ENCODE measurements at regions not wholly inside any gene's neighbourhood (a gene's known extent, or its start where the extent isn't known, plus 50 kb on each side); places are given as distances from the start of the nearest gene placed in this dataset.

DNA sequence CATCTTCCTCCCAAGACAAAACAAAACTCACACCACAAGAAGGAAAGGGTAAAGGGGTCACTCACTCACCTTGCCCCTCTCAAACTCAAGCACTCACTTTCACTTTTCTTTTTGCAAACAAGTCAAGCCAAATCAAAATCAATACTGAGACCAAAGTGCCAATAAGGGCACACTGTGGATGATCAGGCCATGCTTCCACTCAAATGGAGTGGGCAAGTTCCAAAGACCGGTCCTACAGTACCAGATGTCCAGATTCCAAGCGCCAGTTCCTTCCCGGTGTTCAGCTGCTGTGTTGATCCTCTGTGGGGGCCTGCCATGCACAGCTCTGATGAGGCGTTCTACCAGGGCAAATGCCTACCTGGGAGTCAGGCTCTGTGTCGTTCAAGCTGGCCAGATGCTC is 162.6 kb upstream of the GRIK2 start:
- DNase-seq, result no peak

DNA sequence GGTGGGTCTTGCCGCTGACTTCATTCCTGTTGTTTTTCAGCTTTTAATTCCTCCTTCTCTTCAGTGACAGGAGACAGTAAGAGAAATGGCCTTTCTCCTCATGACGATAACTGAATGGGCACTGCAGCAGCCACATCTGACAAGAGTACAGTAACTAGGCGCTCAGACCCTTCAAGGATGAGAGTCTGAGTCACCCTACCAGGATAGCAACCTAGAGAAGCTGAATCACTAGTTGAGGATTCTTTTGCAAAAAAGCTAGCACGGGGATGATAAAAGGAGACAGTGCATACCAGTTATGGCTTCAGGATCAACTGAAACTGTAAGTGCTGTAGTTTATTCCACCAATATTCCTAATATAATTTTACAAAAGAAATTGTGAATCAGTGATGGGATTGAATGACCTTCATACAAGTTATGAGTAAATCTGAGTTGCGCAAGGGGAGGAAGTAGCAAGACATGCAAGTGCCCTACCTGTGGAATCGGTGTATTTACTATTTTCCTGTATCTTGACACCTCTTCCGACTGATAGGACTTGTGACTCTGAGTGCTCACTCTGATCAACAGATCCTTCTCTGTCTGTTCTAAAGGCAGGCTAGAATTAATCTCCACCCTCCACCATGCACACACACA is 161.8 kb upstream of the GRIK2 start:
- DNase-seq, result no peak

DNA sequence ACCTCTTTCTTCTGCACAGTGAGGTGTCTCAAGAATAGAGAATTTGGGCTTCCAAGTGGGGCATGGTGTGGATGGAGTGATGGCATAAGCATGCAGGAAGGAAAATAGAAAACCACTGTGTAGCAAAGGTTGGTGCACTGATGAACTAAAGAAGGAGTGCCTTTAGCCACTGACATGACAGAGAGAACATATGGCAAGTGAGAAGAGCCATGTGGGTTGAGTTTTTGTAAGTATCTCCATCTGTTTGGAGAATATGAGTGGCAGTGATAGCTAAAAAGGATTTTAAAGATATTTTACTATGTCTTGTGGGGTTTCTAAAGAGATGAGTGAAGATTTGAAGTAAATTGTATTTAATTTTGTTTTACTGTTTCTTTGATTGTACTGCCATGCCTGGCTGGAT is 160.5 kb upstream of the GRIK2 start:
- peak; percentile 43 for DNase-seq

DNA sequence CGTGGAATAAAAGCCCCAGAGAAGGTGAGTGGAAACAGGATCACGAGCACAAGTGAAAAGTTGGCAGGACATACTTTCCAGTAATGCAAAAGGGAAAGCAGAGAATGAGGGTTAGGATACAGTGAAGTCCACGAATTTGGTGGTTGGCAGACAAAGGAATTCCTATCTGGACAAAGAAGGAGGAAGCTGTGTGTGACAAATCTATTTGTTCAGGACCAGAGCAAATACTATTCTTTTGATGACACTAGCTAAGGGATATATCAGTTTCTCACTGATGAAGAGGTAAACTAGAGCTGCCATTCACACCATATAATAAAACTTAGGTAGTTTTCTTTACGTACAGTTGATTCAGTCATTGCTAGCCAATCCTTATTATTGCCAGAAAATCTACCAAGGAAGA is 156.8 kb upstream of the GRIK2 start:
- no peak for DNase-seq

DNA sequence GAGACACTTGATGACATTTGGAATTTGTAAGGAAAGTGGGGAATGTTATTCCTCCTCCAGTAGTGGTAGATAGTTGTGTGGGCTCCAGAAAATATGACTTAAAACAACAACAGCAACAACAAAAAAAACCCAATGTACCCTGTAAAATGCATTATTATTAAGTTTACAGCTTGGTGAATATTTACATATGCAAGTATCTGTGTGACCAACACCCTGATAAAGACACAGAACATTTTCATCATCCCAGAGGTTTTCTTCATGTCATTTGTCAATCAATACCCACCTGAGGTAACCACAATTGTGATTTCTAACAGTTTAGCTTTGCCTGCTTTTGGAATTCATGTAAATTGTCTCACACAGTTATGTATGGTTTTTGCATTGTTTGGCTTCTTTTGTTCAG is 152.1 kb upstream of the GRIK2 start:
- no peak for DNase-seq

DNA sequence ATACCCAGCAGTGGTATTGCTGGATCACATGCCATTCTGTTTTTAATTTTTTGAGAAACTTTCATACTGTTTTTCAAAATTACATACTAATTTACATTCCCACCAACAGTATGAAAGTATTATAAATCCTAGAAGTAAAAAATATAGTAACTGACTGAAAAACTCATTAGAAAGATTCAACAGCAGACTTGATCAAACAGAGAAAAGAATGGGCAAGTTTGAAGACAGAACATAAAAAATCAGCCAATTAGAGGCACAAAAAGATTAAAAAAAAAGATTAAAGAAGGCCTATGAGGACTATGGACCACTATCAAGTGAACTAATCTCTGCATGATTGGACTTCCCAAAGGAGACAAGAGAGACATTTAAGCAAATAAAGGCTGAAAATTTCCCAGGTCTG is 144.0 kb upstream of the GRIK2 start:
- no peak for DNase-seq

DNA sequence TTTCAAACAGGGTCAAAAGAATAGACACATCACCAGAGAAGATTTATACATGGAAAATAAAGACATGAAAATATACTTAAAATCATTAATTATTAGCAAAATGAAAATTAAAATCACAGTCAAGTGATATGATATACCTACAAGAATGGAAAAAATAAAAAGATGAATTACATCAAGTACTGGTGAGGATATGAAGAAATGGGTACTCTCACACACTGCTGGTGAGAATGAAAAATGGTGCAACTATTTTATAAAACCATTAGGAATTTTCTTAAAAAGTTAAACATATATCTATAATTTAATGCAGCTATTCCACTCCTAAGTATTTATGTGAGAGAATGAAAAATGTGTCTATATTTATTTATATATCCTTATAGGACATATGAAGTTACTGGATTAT is 136.3 kb upstream of the GRIK2 start:
- no peak for DNase-seq

DNA sequence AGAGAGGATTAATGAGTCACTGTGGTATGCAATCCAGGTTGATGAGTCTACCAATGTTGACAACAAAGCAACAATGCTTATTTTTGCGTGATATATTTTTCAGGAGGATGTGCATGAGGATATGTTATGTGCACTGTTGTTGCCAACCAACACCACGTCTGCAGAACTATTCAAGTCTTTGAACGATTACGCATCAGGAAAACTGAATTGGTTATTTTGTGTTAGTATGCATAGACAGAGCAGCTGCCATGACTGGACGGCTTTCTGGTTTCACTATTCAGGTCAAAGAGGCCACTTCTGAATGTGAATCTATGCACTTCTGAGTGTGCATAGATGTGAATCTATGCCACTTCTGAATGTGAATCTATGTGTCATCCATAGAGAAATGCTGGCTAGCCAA is 134.0 kb upstream of the GRIK2 start:
- no peak for DNase-seq

DNA sequence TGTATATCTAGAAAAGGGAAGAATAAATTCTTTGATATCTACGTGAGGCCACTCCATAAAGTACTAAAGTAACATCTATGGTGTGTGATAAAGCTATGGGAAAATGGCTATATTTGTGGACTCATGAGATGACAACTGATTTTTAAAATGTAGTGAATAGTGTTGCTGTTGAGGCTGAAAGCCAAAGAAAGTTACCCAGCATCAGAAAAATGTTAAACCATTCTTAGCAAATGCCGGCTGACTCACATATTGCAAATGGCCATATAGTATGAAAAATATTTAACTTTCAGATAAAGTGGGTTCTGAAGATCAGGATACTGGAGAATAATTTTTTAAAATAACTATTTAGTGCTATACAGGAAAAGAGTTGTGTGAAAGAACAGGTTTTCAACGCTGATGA is 129.9 kb upstream of the GRIK2 start:
- DNase-seq, result no peak

DNA sequence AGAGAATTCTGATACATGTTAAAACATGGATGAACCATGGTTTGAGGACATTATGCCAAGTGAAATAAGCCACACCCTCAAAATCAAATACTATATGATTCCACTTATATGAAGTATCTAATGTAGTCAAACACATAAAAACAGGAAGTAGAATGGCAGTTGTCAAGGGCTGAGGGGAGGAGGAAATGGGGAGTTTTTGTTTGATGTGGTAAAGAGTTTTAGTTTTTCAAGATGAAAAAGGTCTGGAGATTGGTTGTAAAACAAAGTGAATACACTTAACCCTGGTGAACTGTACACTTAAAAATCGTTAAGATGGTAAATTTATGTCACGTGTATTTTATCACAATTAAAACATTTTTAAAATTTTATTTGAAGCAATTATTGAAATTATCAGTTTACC is 127.4 kb upstream of the GRIK2 start:
- DNase-seq, result no peak

DNA sequence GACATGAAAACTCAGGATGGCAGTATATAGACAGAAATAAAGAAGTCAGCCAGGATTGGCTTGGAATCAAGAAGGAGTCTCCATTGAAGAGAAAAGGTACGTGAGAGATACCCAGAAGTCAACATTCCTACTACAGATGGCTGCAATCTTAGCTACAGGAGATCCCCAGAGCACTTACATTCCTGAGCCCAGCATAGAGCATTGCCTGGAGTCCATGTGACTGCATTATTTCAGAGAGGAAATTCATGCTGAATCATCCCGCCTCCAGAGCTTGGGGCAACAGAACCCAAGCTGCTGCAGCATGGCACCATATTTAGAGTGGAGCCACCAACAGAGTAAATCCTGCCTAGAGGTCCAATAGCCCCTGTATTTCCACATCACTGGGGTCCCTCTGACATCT is 125.0 kb upstream of the GRIK2 start:
- DNase-seq, result no peak

DNA sequence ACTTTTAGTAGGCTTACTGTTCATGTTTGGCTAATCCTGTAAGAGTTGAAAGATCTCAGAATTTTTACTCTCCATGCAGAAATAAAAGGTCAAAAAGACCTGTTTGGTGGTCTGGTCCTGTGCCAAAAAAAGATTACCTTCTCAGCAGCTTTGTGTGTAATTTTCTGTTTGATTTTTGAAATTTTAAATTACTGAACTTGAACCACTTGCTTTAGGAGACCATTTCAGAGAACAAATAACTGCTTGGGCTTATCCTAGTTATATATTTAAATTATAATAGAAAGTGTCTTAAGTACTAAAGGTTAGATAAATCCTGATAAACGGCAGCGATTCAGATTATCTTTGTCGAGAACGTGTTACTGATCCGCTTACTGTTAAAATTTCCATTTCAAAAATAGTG is 118.3 kb upstream of the GRIK2 start:
- no peak for DNase-seq

DNA sequence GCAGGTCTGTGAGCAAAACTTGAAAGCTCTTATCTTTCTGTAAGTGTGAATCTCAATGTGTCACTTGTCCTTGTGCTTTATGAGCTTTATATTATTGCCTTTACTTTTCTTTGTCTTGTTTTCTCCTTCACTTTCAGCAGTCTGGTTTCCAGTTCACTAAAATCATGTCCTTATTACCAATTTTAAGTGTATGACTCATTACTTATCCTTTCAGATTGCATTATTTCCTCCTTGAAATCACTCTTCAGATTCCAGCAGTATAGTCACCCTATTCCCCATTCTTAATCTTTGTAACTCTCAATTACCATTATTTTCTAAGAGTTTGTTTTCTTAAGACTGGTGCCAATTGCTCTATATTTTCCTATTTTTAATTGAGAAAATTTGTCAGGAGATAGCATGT is 117.4 kb upstream of the GRIK2 start:
- no peak for DNase-seq

DNA sequence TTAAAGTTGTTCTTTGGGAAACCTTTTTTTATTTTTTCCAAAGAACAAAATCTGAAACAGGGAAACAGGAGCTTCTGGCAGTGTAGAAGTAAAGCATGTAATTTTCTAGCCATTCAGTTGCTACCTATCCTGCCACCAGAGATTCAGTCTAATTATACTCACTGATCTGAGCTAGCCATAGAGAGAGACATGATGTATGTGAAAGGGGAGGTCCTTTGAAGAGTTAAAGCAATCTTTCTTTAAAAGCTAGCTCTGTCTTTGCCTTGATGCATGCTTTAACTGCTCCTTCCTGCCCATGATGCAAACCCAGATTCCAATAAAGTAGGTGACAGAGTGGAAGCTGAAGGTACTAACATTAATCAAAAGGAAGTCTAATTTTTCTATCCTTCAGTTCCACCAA is 114.1 kb upstream of the GRIK2 start:
- no peak for DNase-seq

DNA sequence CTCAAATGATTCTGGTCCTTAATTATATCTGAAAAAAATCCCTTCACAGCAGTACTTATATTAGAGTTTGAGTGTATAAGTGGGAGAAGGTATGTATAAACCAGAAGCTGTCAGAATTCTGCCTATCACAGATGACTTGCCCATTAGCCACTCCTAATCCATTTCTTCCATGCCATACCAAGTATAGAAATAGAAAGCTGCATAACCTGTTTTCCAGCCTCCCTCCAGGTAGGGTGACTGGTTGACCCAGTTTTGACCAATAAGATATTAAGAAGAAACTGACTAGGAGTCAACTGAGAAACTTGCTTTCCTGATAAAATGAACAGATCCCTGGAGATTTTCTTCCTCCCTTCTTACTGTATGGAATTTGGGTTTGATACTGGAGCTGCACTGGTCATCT is 112.2 kb upstream of the GRIK2 start:
- DNase-seq, result no peak

DNA sequence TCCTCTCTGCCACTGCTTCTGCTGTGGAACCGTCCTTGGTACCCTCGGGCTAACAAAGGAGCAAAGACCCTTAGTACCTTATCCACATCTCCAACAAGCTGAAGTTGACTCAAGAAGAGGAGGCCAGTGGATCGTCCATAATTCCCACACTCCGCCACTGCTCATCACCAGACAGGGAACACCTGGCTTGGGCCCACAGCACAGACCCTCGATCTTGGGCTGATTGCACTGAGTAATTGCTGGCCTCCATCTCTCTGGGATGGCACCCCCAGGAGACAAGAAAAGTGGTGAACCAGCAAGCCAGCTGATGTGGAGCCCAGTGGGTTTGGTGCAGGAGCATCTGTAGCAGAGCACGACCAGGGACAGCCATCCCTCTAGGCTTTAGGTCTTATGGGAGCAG is 109.4 kb upstream of the GRIK2 start:
- DNase-seq, result no peak

DNA sequence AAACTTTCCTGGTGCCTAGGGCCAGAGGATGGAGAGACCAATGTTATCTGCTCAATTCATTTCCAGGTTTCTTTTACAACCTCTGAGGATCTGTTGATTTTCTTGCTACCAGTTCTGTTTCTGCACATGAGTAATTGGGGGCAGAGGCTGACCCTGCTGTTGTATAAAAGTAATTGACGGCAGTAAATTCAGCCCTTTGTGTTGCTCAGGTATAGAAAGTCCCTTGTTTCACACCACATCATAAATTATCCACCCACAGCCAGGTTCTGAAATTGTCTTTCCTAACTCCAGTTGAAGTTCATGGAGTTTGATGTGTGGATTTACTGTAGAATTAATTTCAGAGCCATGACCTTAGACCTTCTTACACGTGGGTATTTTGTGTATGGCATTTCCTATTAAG is 107.4 kb upstream of the GRIK2 start:
- DNase-seq, result no peak

DNA sequence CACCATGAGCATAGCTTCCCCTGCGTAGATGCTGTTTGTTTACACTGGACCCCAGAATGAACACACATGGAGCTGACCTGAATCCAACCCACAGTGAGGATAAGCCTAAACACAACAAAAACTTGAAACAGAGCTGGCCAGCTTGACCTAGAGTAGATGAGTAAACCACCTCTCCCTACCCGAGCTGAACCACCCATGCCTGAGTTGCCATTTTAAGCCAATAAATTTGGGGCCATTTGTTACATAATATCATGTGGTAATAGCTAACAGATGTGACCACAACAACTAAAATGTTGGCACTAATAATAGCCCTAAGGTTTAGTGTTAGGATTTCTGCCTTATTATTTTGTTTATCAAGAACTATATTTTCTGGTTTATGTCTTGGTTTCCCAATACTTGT is 103.2 kb upstream of the GRIK2 start:
- no peak for DNase-seq

DNA sequence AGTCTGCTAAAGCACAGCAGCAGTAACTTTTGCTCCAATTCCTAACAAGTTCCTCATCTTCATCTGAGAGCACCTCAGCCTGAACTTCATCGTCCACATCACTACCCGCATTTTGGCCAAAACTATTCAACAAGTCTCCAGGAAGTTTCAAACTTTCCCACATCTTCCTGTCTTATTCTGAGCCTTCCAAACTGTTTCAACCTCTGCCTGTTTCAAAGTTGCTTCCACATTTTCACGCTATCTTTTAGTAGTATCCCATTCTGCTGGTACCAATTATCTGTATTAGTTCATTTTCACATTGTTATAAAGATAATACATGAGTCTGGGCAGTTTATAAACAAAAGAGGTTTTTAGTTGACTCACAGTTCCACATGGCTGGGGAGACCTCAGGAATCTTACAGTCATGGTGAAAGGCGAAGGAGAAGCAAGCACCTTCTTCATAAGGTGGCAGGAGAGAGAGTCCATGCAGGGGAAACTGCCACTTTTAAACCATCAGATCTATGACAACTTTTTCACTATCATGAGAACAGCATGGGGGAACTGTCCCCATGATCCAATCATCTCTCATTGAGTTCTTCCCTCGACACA is 99.4 kb upstream of the GRIK2 start:
- DNase-seq, result no peak

DNA sequence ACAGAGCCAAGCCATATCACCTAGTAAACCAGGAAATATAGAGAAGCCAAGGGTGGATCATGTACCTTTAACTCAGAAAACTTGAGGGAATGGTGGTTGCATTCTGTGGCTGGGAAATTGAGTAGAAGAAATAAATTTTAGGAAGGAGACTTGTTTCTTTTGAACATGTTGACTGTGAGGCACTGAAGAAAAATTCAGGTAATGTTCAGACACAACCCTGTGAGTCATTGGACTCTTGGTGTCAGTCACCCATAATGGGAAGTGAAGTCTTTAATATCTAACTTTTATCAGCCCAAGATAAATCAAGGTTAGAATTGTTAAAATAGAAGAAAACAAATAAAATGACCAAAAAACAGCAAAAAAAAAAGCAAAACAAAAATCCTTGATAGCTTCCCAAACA is 98.8 kb upstream of the GRIK2 start:
- no peak for DNase-seq

DNA sequence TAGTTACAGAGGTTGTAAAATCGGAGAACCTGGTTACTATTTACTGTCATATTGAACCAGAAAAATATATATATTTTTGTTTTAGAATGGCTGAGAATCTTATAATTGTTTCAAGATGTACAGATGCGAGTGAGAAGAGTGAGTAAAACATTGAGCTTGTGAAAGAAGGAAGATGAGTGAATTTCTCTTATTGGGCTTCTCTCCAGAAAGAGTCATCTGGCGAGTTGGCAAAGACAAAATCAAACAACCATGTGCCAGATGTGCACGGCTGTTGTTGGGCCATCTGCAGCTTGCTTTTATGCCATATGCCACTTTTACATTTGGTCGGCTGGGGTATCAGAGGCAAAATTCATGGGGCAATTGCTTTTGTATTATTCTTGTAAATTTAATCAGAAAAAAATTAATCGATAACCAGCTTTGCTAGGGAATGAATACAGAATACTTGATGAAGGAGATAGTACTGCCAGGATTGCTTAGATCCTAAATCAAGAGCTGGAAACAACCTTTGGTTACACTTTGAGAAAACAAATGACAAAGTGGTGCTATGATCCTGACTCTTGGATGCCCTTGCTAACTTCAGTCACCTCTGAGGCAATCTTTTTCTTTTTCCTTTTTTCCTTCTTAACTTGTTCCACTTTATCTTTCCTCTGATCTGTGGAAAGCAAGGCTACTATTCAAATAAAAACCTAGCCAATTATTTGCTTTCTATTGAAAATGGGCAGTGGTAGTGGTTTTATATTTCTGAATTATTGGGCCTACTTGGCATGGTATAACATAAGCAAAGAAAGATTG is 97.1 kb upstream of the GRIK2 start:
- peak; percentile 90 for DNase-seq

DNA sequence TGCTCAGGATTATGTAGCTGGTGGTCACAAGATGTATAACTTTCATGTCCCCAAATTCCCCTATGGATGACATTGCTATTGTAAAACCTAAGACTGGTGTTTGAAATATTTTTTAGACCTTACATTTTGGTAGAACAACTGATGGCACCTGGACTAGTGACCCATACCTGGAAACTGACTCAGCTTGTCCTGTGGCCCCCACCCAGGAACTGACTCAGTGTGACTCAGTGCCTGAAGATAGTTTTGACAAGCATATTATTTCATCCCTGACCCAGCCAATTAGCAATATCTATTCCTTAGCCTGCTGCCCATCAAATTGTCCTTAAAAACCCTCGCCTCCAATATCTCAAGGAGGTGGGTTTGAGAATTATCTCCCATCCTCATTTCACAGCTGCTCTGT is 90.9 kb upstream of the GRIK2 start:
- no peak for DNase-seq

DNA sequence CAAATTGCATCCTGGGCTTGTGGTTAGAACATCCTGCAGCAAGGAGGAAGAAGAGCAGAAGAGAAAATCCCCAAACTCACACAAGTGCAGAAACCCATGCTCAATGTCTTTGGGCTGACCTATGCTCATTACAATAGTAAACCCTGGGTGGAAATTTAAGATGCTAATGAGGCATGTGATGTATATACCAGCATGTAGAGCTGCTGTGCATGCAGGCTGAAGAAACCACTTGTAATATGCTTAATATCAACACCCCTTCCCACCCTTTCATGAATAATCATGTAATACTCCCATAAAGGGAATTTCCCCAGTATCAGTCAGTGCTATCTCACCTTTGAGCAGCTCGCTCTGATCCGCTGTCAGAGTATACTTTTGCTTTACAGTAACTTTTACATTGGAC is 90.0 kb upstream of the GRIK2 start:
- DNase-seq, result no peak

DNA sequence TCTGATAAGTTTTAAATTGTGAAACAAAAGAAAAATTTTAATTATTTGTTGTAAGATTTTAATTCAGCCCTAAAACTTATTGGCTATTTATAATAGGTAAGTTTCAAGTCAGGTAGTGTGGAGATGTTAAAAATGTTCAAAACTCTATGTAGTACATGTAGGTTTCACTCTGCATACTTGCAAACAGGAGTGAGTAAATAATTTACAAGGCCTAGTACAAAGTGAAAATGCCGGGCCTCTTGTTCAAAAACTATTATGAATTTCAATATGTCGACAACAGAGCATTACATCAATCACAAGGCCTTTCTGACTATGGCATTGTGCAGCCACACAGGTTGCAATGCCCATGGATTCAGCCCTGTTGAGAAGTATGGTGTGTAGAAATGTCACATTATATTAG is 80.9 kb upstream of the GRIK2 start:
- no peak for DNase-seq

DNA sequence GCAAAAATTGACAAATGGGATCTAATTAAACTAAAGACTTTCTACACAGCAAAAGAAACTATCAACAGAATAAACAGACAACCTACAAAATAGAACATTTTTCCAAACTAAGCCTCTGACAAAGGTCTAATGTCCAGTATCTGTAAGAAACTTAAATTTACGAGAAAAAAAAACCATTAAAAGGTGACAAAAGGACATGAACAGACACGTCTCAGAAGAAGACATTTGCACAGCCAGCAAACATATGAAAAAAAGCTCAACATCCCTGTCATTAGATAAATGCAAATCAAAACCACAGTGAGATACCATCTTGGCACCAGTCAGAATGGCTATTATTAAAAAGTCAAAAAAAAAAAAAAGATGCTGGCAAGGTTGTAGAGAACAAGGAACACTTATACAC is 70.6 kb upstream of the GRIK2 start:
- no peak for DNase-seq

Data from NCI-H1694 treated with DMSO at 0.1 percent for 48 hours (cell line).